SH-SY5Y (cell line): ENCODE measurements at regions not wholly inside any gene's neighbourhood (a gene's known extent, or its start where the extent isn't known, plus 50 kb on each side); places are given as distances from the start of the nearest gene placed in this dataset.

Experiments used
- GATA2 ChIP-seq: IDR thresholded peaks from 2 replicates; pipeline ENCODE4 v1.6.1; 2011; ENCODE audit warnings: mild to moderate bottlenecking, low read depth, low read length
- GATA3 ChIP-seq: IDR thresholded peaks from 2 replicates; pipeline ENCODE4 v1.6.1; 2011; ENCODE audit warnings: low read depth, mild to moderate bottlenecking, low read length, moderate library complexity

DNA sequence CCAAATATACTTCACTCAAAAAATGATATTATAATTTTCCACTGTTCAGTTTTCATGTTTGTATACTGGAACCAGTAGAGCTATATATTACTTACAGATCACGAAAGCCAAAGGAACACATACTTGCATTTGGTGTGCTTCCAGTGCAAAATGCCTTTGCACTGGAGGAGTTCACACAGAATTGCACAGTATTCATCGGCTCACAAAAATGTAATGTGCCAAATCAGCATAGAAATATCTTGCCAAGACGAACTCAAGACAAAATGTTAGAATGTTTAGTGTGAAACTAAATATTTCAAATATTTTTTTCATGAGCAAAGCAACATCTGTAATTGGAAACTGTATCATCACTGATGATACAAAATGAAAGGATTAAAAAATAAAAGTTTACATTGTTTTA, 646.2 kb upstream of the SEMA3D start:
- TF ChIP-seq GATA2 (no peak), GATA3 (no peak)
